ENCODE measurements at regions not wholly inside any gene's neighbourhood (a gene's known extent, or its start where the extent isn't known, plus 50 kb on each side); places are given as distances from the start of the nearest gene placed in this dataset.
"Not testable (repeated sequence)": the region's sequence is repeated elsewhere in the genome, so short reads cannot be mapped to it uniquely, and the experiment has no call there.

DNA sequence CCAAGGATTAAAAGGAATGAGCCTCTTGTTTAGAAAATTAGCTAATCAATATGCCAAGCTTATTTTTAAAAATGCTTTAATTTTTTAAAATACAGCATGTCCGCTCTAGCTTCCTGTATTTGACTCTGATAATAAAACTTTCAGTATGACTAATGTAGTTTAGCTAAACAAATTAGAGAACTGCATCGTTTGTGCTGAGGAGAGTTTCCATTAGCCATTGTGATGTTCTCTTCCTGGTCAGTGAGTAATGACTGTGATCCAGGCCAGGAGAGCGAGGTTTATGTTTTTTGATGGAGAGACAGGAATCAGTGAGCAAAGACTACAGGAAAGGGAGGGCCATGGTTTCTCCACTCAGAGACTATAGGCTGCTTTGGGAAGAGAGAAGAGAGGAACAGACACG, 237.2 kb upstream of the ETAA1 start:
- TF ChIP-seq, protein P1, sequence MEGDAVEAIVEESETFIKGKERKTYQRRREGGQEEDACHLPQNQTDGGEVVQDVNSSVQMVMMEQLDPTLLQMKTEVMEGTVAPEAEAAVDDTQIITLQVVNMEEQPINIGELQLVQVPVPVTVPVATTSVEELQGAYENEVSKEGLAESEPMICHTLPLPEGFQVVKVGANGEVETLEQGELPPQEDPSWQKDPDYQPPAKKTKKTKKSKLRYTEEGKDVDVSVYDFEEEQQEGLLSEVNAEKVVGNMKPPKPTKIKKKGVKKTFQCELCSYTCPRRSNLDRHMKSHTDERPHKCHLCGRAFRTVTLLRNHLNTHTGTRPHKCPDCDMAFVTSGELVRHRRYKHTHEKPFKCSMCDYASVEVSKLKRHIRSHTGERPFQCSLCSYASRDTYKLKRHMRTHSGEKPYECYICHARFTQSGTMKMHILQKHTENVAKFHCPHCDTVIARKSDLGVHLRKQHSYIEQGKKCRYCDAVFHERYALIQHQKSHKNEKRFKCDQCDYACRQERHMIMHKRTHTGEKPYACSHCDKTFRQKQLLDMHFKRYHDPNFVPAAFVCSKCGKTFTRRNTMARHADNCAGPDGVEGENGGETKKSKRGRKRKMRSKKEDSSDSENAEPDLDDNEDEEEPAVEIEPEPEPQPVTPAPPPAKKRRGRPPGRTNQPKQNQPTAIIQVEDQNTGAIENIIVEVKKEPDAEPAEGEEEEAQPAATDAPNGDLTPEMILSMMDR (IDR thresholded peaks at IDR 0.05; ENCODE audit: control insufficient read depth, extremely low read depth, insufficient read depth) = no peak
- no peak overlapping the region for H3K4me3 ChIP-seq (ENCODE audit: low read depth, low read length)
- no peak for DNase-seq (ENCODE audit: low read depth)

DNA sequence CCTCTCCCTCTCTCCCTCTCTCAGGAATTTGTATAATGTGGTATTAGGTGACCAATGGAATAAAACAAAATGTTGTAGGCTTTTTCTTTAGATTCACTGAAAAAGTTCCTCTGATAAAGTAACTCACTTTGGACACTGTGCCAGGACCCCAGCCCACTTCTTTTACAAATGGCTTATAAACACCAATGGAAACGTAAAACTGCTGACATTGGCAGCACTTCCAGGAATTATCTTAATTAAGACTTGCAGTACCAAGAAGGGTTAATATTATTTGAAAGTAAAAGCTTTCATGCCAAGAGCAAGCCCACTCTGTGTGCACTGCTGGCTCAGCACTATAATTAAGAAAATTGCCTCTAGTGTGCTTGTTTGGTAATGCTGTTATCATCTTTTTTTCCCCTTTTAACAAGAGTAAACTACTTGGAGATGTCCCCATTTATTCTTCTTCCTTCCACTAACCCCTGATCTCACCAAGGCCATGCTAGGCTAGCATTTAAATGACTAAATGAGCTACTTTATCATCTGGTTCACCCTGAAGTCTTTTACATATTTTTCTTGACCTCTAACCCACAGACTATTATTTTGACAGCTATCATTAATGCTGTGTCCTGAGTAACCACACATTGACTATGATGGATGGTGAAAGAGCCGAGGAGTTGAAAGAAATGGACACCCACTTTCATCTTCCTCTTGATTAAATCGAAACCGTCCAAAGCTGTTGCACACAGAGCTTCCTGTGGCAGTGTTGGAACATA, 232.2 kb upstream of the ETAA1 start:
- TF ChIP-seq, protein P1 (IDR thresholded peaks at IDR 0.05; ENCODE audit: control insufficient read depth, extremely low read depth, insufficient read depth) = no peak
- no peak for DNase-seq (ENCODE audit: low read depth)
- no peak overlapping the region for H3K4me3 ChIP-seq (ENCODE audit: low read depth, low read length)

DNA sequence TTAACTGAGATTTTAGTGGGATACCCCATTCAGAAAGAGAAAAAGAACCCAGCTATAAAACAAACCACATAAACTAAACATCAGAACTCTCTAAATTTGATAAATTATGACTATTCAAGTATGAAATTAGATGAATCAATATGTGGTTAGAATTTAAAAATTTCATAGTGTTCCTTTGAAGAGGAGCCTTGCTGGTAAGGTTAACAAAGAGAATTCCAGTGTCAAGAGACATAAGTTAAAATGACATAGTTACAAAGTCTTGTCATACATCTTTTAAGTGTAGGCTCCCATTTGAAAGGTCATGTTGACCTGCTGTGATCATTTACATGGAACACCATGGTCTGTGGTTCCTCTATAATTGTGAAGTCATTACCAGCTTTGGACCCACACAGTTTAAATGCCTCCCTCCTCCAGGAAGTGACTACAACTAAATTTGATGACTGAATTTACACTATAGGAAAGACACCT, 231.6 kb upstream of the ETAA1 start:
- TF ChIP-seq, protein P1 (IDR thresholded peaks at IDR 0.05; ENCODE audit: control insufficient read depth, extremely low read depth, insufficient read depth) = no peak
- no peak for DNase-seq (ENCODE audit: low read depth)
- no peak overlapping the region for H3K4me3 ChIP-seq (ENCODE audit: low read depth, low read length)

GRCh38 chr2:67166511-67166910, 230.6 kb upstream of the ETAA1 start:
- H3K4me3 ChIP-seq (ENCODE audit: low read depth, low read length); DNase-seq (ENCODE audit: low read depth): not testable (repeated sequence)

DNA sequence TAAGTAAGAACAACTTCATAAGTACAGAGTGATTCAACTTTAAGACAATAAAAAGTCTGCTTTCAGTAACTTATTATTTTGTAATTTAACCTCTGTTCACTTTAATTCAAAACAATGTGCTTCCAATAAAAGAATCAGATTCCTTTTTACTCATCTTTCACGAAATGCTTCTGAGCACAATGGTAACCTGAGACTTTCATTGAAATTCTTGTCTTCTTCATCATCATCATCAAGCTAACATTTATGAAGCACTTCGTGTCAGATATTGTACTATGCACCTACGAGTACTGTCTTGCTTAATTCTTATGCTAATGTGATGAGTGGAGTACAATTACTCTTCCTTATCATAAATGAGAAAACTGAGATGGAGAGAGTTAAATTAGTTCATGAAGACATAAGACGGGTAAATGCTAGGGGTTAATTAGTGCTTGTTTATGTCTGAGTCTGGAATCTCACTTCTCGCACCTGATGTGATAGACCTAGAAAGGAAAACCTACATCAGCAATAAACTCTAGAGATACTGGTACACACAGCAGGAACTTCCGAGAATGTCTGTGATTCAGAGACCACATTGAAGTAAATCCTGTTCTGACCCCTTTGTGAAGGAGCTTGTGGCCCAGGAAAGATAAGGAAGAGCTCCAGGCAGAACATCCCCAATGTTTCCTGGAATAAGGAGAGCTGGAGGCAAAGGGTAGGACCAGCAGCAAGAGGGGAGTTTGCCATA, 227.6 kb upstream of the ETAA1 start:
- TF ChIP-seq, protein P1 (IDR thresholded peaks at IDR 0.05; ENCODE audit: control insufficient read depth, extremely low read depth, insufficient read depth) = no peak
- no peak overlapping the region for H3K4me3 ChIP-seq (ENCODE audit: low read depth, low read length)
- no peak for DNase-seq (ENCODE audit: low read depth)

DNA sequence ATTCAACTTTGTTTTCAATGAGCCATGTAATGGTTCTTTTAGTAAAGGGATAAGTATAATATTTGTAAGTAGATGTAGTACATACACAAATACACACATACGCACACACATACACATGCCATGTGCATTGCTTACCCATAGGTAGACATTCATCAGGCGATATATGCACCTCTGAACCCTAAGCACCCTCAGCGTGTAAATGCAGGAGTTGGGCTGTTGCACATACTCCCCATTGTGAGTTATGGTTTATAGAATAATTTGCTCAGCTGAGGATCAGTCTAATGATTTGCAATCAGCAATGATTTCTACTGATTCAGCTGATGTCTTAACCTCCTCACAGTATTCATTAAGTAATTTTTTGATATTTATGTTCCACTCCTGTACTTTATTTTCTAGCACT, 217.6 kb upstream of the ETAA1 start:
- no peak overlapping the region for H3K4me3 ChIP-seq (ENCODE audit: low read depth, low read length)
- TF ChIP-seq, protein P1 (IDR thresholded peaks at IDR 0.05; ENCODE audit: control insufficient read depth, extremely low read depth, insufficient read depth) = no peak
- no peak for DNase-seq (ENCODE audit: low read depth)

DNA sequence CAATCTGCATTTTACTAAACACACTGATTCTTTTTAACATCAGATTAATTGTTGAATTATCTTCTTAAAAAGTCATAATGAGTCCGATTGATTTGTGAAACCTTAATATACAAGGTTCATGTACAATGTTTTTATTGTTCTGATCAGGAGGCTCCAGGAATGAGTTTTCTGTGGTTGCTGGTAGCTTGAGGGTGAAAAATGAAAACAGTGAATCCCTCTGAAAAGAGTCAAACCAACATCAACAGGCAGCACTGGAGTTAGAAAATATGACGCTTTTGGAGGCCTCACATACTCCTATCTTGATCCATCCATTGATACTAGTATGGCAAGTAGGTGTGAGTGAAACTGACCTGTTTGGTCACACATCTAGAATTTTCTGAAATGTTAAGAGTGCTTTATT, 216.3 kb upstream of the ETAA1 start:
- no peak for DNase-seq (ENCODE audit: low read depth)

More for the DNA sequence above, 216.3 kb upstream of the ETAA1 start:
- TF ChIP-seq, protein P1 (IDR thresholded peaks at IDR 0.05; ENCODE audit: control insufficient read depth, extremely low read depth, insufficient read depth) = no peak
- no peak overlapping the region for H3K4me3 ChIP-seq (ENCODE audit: low read depth, low read length)

Measured in LNCaP clone FGC (cell line).